Mesendoderm (in vitro differentiated cells): ENCODE measurements at regions not wholly inside any gene's neighbourhood (a gene's known extent, or its start where the extent isn't known, plus 50 kb on each side); places are given as distances from the start of the nearest gene placed in this dataset.

Source experiments
- DNase-seq: peaks from one replicate; pipeline ENCODE4 v3.0.0; 2013
- H2AK5ac ChIP-seq: 2 replicates; pipeline ENCODE4 v1.6.1; 2013; ENCODE audit warnings: low read length, inconsistent platforms
- H2BK120ac ChIP-seq: 2 replicates; pipeline ENCODE4 v1.6.1; 2013; ENCODE audit warnings: low read depth, mild to moderate bottlenecking, low read length, moderate library complexity, mixed read lengths
- H2BK15ac ChIP-seq: replicated peaks from 2 replicates; pipeline ENCODE4 v1.6.1; 2013; ENCODE audit warnings: low read depth, mild to moderate bottlenecking, moderate library complexity
- H2BK5ac ChIP-seq: 2 replicates; pipeline ENCODE4 v1.6.1; 2013; ENCODE audit warnings: low read length, inconsistent platforms
- H3K18ac ChIP-seq: 2 replicates; pipeline ENCODE4 v1.6.1; 2013; ENCODE audit warnings: mild to moderate bottlenecking, low read length, mixed read lengths
- H3K23ac ChIP-seq: one replicate; pipeline ENCODE4 v1.6.1; 2013; ENCODE audit warnings: low read length
- H3K27ac ChIP-seq: 2 replicates; pipeline ENCODE4 v1.5.1; 2013; ENCODE audit warnings: low read depth, mild to moderate bottlenecking, inconsistent platforms, low read length, moderate library complexity
- H3K27me3 ChIP-seq: 2 replicates; pipeline ENCODE4 v1.6.1; 2013; ENCODE audit warnings: low read length, control low read depth, mild to moderate bottlenecking, inconsistent platforms; ENCODE audit not compliant: insufficient read depth, poor library complexity
- H3K36me3 ChIP-seq: 2 replicates; pipeline ENCODE4 v1.6.1; 2013; ENCODE audit warnings: low read length, inconsistent platforms; ENCODE audit not compliant: control insufficient read depth, insufficient read depth
- H3K4ac ChIP-seq: one replicate; pipeline ENCODE4 v1.6.1; 2013; ENCODE audit warnings: low read depth, mild to moderate bottlenecking, low read length, moderate library complexity
- H3K4me1 ChIP-seq: 2 replicates; pipeline ENCODE4 v1.6.1; 2013; ENCODE audit warnings: low read depth, low read length, inconsistent platforms; ENCODE audit not compliant: control insufficient read depth
- H3K4me2 ChIP-seq: 2 replicates; pipeline ENCODE4 v1.6.1; 2013; ENCODE audit warnings: low read length
- H3K4me3 ChIP-seq: 2 replicates; pipeline ENCODE4 v1.5.1; 2013; ENCODE audit warnings: mild to moderate bottlenecking, low read length
- H3K56ac ChIP-seq: one replicate; pipeline ENCODE4 v1.6.1; 2013; ENCODE audit warnings: low read length
- H3K79me1 ChIP-seq: 2 replicates; pipeline ENCODE4 v1.6.1; 2013; ENCODE audit warnings: low read length, inconsistent platforms
- H3K79me2 ChIP-seq: 2 replicates; pipeline ENCODE4 v1.6.1; 2013; ENCODE audit warnings: mild to moderate bottlenecking, low read length; ENCODE audit not compliant: control insufficient read depth, insufficient read depth
- H3K9ac ChIP-seq: 2 replicates; pipeline ENCODE4 v1.6.1; 2013; ENCODE audit warnings: low read length, inconsistent platforms
- H4K5ac ChIP-seq: one replicate; pipeline ENCODE4 v1.6.1; 2013; ENCODE audit warnings: low read length
- H4K8ac ChIP-seq: one replicate; pipeline ENCODE4 v1.6.1; 2013; ENCODE audit warnings: low read depth, mild to moderate bottlenecking, control low read depth, low read length, moderate library complexity
- WGBS: extraction: QIAGEN DNeasy Blood & Tissue Kit; methylation state at CpG from one replicate; pipeline ENCODE4 v1.1.7; 2013; ENCODE audit warnings: low lambda C conversion rate, missing lambda C conversion rate; ENCODE audit not compliant: insufficient coverage; ENCODE audit errors: extremely low coverage; 5-methylcytosine and 5-hydroxymethylcytosine counted together

DNA sequence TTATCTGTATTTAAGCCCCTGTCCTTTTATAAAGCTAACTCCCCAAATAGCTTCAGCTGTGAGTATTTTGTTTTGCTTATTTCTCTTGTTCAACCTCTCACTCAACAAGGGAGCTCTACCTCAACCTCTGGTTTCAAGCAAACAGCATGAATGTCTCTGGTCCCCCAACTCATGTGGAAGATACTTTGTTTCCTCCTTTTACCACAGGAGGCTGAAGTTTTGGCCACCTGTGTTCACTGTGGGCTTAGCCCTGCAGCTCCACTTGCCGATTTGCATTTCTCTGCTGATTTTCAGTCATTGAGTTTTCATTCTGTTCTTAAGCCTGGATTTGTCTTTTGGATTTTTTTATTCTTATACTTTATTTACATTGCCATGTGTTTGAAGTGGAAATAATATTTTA is 613.1 kb downstream of the USP25 start:
- Histone ChIP-seq H3K4me1 (no peaks in the 10 kb centered on the region), H3K9ac (no peak overlapping the region), H4K8ac (no peak overlapping the region), H3K56ac (no peak overlapping the region), H3K4me3 (no peak overlapping the region), H2BK5ac (no peak overlapping the region), H2BK120ac (no peak overlapping the region), H3K23ac (no peak overlapping the region), H4K5ac (no peak overlapping the region), H2BK15ac (no peak overlapping the region), H3K4ac (no peak overlapping the region), H2AK5ac (no peak overlapping the region), H3K79me1 (no peaks in the 10 kb centered on the region), H3K27me3 (no peaks in the 10 kb centered on the region), H3K27ac (no peak overlapping the region), H3K18ac (no peak overlapping the region), H3K36me3 (no peaks in the 10 kb centered on the region), H3K79me2 (no peaks in the 10 kb centered on the region), H3K4me2 (no peak overlapping the region)
- DNase-seq, result peak; percentile 1
- no CpG with 5 or more reads among the region's 1 CpG for WGBS

DNA sequence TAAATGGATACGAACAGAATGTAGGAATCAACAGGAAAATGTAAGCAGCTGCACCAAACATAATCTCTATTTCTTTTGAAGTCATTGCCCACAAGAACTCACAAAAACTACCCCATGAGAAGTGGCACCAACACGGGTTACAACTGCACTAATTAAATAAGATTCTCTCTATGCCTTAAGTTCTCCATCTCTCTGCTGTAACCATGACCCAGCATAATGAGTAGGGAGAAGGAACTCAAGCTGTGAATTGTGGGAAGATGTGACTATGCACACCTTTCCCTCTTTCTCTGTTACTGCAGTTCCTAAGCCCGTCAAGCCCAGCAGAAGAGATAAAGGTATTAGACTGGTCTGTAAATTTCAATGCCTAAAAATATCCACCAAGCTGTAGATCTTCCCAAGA is 614.0 kb downstream of the USP25 start:
- Histone ChIP-seq H3K79me1 (no peaks in the 10 kb centered on the region), H2BK15ac (no peak overlapping the region), H2AK5ac (no peak overlapping the region), H2BK5ac (no peak overlapping the region), H3K4me1 (no peaks in the 10 kb centered on the region), H3K4ac (no peak overlapping the region), H3K4me3 (no peak overlapping the region), H3K36me3 (no peaks in the 10 kb centered on the region), H3K27me3 (no peaks in the 10 kb centered on the region), H3K9ac (no peak overlapping the region), H3K27ac (no peak overlapping the region), H4K8ac (no peak overlapping the region), H3K23ac (no peak overlapping the region), H3K4me2 (no peak overlapping the region), H3K56ac (no peak overlapping the region), H3K79me2 (no peaks in the 10 kb centered on the region), H4K5ac (no peak overlapping the region), H3K18ac (no peak overlapping the region), H2BK120ac (no peak overlapping the region)
- WGBS, result no CpG with 5 or more reads among the region's 3 CpGs
- DNase-seq, result peak; percentile 33

GRCh38 chr21:16345757-16346156 is 616.0 kb downstream of the USP25 start:
- Histone ChIP-seq H3K23ac (no peak overlapping the region), H3K4me2 (no peak overlapping the region), H3K27ac (no peak overlapping the region), H4K8ac (no peak overlapping the region), H3K79me2 (no peaks in the 10 kb centered on the region), H2BK120ac (no peak overlapping the region), H3K27me3 (no peaks in the 10 kb centered on the region), H3K56ac (no peak overlapping the region), H3K4ac (no peak overlapping the region), H2BK15ac (no peak overlapping the region), H3K4me3 (no peak overlapping the region), H2BK5ac (no peak overlapping the region), H4K5ac (no peak overlapping the region), H3K4me1 (no peaks in the 10 kb centered on the region), H3K9ac (no peak overlapping the region), H3K18ac (no peak overlapping the region), H2AK5ac (no peak overlapping the region), H3K36me3 (no peaks in the 10 kb centered on the region), H3K79me1 (no peaks in the 10 kb centered on the region)
- no CpG with 5 or more reads among the region's 1 CpG for WGBS
- DNase-seq, result no peak

DNA sequence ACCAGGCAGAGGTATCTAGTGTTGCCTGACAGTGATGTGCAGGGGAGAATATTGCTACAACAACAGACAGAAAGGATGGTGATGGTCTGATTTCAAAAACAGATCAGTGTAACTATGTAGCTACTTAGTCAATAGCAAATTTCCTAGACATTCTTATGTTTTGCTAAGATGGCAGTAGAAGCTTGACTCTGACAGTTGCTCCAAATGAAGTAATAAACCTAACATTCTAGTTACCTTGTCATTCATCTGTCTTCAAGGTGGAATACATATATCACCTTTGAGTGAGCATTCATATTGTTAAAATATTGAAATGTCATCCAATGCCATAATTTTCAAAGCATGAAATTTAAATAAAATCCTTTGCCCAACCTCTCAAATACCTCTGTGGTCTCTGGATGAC is 617.4 kb downstream of the USP25 start:
- Histone ChIP-seq H2AK5ac (no peak overlapping the region), H3K36me3 (no peaks in the 10 kb centered on the region), H3K4me3 (no peak overlapping the region), H3K23ac (no peak overlapping the region), H2BK120ac (no peak overlapping the region), H3K27ac (no peak overlapping the region), H3K9ac (no peak overlapping the region), H4K5ac (no peak overlapping the region), H2BK15ac (no peak overlapping the region), H3K4me1 (no peaks in the 10 kb centered on the region), H2BK5ac (no peak overlapping the region), H3K18ac (no peak overlapping the region), H3K27me3 (no peaks in the 10 kb centered on the region), H3K56ac (no peak overlapping the region), H3K79me1 (no peaks in the 10 kb centered on the region), H4K8ac (no peak overlapping the region), H3K79me2 (no peaks in the 10 kb centered on the region), H3K4me2 (no peak overlapping the region), H3K4ac (no peak overlapping the region)
- no peak for DNase-seq

DNA sequence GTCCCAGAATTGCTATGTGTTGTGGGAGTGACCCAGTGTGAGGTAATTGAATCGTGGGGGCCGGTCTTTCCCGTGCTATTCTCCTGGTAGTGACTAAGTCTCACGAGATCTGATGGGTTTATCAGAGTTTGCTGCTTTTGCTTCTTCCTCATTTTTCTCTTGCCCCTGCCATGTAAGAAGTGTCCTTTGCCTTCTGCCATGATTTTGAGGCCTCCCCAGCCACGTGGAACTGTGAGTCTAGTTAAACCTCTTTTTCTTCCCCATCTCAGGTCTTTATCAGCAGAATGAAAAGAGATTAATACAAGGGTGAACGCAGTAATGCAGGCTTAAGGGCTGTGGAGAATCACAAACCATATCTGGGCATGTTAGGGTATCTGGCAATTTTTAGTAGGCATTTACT is 624.0 kb downstream of the USP25 start:
- no peak overlapping the region for H4K5ac ChIP-seq
- no peak overlapping the region for H3K9ac ChIP-seq
- no peak overlapping the region for H3K4ac ChIP-seq
- H2AK5ac ChIP-seq, result no peak overlapping the region
- no peak overlapping the region for H3K27ac ChIP-seq
- H2BK5ac ChIP-seq, result no peak overlapping the region
- H3K23ac ChIP-seq, result no peak overlapping the region
- no peaks in the 10 kb centered on the region for H3K27me3 ChIP-seq
- no CpG with 5 or more reads among the region's 6 CpGs for WGBS
- no peak for DNase-seq
- no peaks in the 10 kb centered on the region for H3K36me3 ChIP-seq
- no peak overlapping the region for H3K18ac ChIP-seq
- H3K4me3 ChIP-seq, result no peak overlapping the region
- no peaks in the 10 kb centered on the region for H3K79me1 ChIP-seq
- no peaks in the 10 kb centered on the region for H3K79me2 ChIP-seq
- H3K4me2 ChIP-seq, result no peak overlapping the region
- H3K56ac ChIP-seq, result no peak overlapping the region
- no peak overlapping the region for H4K8ac ChIP-seq
- no peak overlapping the region for H2BK120ac ChIP-seq
- H3K4me1 ChIP-seq, result no peaks in the 10 kb centered on the region
- no peak overlapping the region for H2BK15ac ChIP-seq

DNA sequence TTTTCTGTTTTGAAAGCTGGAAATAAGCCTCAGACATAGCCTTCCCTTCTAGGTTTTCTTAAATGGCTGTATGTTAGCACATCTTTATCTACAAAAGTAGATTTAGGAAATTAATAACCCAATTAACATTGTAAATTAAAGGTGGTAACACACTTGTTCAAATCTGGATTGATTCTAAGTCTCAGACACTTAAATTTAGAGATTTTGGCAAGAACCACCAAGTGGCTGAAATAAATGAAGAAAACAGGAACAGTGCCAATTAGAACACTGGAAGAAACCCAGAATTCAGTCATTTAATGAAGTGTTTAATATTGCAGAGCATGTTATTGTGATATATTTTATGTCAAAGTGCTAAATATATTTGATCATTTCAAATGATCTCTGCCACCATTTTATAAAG is 628.2 kb downstream of the USP25 start:
- no peak overlapping the region for H4K8ac ChIP-seq
- H4K5ac ChIP-seq, result no peak overlapping the region
- H3K4me3 ChIP-seq, result no peak overlapping the region
- H3K36me3 ChIP-seq, result no peaks in the 10 kb centered on the region
- H3K4ac ChIP-seq, result no peak overlapping the region
- no peak overlapping the region for H3K56ac ChIP-seq
- no peaks in the 10 kb centered on the region for H3K27me3 ChIP-seq
- no peak overlapping the region for H2BK15ac ChIP-seq
- no peak overlapping the region for H2AK5ac ChIP-seq
- no peaks in the 10 kb centered on the region for H3K79me2 ChIP-seq
- H3K18ac ChIP-seq, result no peak overlapping the region
- no peak overlapping the region for H3K4me2 ChIP-seq
- no peaks in the 10 kb centered on the region for H3K79me1 ChIP-seq
- H2BK120ac ChIP-seq, result no peak overlapping the region
- no peak overlapping the region for H3K9ac ChIP-seq
- H3K27ac ChIP-seq, result no peak overlapping the region
- H3K23ac ChIP-seq, result no peak overlapping the region
- DNase-seq, result no peak
- H3K4me1 ChIP-seq, result no peaks in the 10 kb centered on the region
- no peak overlapping the region for H2BK5ac ChIP-seq
